ENCODE measurements at regions not wholly inside any gene's neighbourhood (a gene's known extent, or its start where the extent isn't known, plus 50 kb on each side); places are given as distances from the start of the nearest gene placed in this dataset.

GRCh38 chr4:16322183-16322582 is 95.9 kb upstream of the TAPT1 start:
- no peak for TF ChIP-seq POLR2A (IDR thresholded peaks at IDR 0.05; ENCODE audit: low read depth, low read length)
- no peak for TF ChIP-seq POLR2AphosphoS5 (IDR thresholded peaks at IDR 0.05; ENCODE audit: low read depth, low read length)
